GM19324 (cell line): ENCODE measurements at regions not wholly inside any gene's neighbourhood (a gene's known extent, or its start where the extent isn't known, plus 50 kb on each side); places are given as distances from the start of the nearest gene placed in this dataset.
"Not testable (repeated sequence)": the region's sequence is repeated elsewhere in the genome, so short reads cannot be mapped to it uniquely, and the experiment has no call there.

Source experiments
- ATAC-seq: cut with Tn5 transposase; IDR thresholded peaks from one replicate; pipeline ENCODE4 v1.9.1; 2021; ENCODE audit warnings: mild to moderate bottlenecking, moderate library complexity; ENCODE audit not compliant: unreplicated experiment, low FRiP score

GRCh38 chr2:91497129-91498064 is 2805.9 kb downstream of the RPIA start:
- ATAC-seq: not testable (repeated sequence)

DNA sequence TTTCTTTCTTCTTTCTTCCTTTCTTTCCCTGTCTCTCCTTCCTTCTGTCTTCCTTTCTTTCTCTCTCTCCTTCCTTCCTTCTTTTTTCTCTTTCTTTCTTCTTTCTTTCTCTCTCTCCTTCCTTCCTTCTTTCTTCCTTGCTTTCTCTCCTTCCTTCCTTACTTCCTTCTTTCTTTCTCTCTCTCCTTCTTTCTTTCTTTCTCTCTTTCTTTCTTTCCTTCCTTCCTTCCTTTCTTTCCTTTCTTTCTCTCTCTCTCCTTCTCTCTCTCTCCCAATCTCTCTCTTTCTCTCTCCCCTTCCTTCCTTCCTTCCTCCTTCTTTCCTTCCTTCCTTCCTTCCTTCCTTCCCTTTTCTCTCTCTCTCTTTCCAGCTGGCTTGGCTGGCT is 2806.6 kb downstream of the RPIA start:
- not testable (repeated sequence) for ATAC-seq

GRCh38 chr2:91498513-91499250 is 2807.2 kb downstream of the RPIA start:
- ATAC-seq: not testable (repeated sequence)

- not testable (repeated sequence) for ATAC-seq
Measured at GRCh38 chr2:91499431-91500050, 2808.1 kb downstream of the RPIA start.

GRCh38 chr2:91500246-91500977 is 2808.9 kb downstream of the RPIA start:
- ATAC-seq: not testable (repeated sequence)

DNA sequence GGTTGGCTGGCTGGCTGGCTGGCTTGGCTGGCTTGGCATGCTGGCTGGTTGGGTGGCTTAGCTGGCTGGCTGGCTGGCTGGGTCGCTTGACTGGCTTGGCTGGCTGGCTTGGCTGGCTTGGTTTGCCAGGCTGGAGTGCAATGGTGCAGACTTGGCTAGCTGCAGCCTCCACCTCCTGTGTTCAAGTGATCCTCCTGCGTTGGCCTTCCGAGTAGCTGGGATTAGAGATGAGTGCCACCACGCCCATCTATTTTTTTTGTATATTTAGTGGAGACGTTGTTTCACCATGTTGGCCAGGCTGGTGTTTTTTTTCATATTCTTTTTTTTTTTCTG is 2809.5 kb downstream of the RPIA start:
- not testable (repeated sequence) for ATAC-seq

- ATAC-seq: not testable (repeated sequence)
Measured at GRCh38 chr2:91501481-91502080, 2810.1 kb downstream of the RPIA start.

- ATAC-seq: not testable (repeated sequence)
Measured at GRCh38 chr2:91503572-91503958, 2812.1 kb downstream of the RPIA start.

- not testable (repeated sequence) for ATAC-seq
Measured at GRCh38 chr2:91503959-91504741, 2812.7 kb downstream of the RPIA start.

DNA sequence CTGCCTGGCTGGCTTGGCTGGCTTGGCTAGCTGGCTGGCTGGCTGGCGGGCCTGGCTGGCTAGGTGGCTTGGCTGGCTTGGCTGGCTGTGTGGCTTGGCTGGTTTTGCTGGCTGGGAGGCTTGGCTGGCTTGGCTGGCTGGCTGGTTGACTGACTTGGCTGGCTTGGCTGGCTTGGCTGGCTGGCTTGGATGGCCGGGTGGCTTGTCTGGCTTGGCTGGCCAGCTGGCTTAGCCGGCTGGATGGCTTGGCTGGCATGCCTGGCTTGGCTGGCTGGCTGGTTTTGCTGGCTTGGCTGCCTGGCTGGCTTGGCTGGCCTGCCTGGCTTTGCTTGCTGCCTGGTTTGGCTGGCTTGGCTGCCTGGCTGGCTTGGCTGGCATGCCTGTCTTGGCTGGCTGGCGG is 2817.3 kb downstream of the RPIA start:
- not testable (repeated sequence) for ATAC-seq

DNA sequence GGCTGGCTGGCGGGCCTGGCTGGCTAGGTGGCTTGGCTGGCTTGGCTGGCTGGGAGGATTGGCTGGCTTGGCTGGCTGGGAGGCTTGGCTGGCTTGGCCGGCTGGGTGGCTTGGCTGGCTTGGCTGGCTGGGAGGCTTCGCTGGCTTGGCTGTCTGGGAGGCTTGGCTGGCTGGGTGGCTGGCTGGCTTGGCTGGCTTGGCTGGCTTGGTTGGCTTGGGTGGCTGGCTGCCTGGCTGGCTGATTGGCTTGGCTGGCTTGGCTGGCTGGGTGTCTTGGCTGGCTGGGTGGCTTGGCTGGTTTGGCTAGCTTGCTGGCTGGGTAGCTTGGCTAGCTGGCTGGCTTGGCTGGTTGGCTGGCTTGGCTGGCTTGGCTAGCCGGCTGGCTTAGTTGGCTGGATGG is 2817.8 kb downstream of the RPIA start:
- not testable (repeated sequence) for ATAC-seq

- ATAC-seq: not testable (repeated sequence)
Measured at GRCh38 chr2:91511166-91511565, 2819.7 kb downstream of the RPIA start.

DNA sequence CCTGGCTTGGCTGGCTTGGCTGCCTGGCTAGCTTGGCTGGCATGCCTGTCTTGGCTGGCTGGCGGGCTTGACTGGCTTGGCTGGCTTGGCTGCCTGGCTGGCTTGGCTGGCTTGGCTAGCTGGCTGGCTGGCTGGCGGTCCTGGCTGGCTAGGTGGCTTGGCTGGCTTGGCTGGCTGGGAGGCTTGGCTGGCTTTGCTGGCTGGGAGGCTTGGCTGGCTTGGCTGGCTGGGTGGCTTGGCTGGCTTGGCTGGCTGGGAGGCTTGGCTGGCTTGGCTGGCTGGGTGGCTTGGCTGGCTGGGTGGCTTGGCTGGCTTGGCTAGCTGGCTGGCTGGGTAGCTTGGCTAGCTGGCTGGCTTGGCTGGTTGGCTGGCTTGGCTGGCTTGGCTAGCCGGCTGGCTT is 2824.5 kb downstream of the RPIA start:
- not testable (repeated sequence) for ATAC-seq

- ATAC-seq: not testable (repeated sequence)
Measured at GRCh38 chr2:91516669-91517068, 2825.2 kb downstream of the RPIA start.

DNA sequence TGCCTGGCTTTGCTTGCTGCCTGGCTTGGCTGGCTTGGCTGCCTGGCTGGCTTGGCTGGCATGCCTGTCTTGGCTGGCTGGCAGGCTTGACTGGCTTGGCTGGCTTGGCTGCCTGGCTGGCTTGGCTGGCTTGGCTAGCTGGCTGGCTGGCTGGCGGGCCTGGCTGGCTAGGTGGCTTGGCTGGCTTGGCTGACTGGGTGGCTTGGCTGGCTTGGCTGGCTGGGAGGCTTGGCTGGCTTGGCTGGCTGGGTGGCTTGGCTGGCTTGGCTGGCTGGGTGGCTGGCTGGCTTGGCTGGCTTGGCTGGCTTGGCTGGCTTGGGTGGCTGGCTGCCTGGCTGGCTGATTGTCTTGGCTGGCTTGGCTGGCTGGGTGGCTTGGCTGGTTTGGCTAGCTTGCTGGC is 2826.4 kb downstream of the RPIA start:
- not testable (repeated sequence) for ATAC-seq

- not testable (repeated sequence) for ATAC-seq
Measured at GRCh38 chr2:91518361-91518981, 2827.0 kb downstream of the RPIA start.

- not testable (repeated sequence) for ATAC-seq
Measured at GRCh38 chr2:91519359-91519758, 2827.9 kb downstream of the RPIA start.

- ATAC-seq: not testable (repeated sequence)
Measured at GRCh38 chr2:91519914-91520313, 2828.4 kb downstream of the RPIA start.

GRCh38 chr2:91520523-91520922 is 2829.1 kb downstream of the RPIA start:
- ATAC-seq: not testable (repeated sequence)
